Coronary artery (tissue), 2 donors: ENCODE measurements at regions not wholly inside any gene's neighbourhood (a gene's known extent, or its start where the extent isn't known, plus 50 kb on each side); places are given as distances from the start of the nearest gene placed in this dataset.

Source experiments
- DNase-seq: peaks from one replicate; pipeline ENCODE4 v3.0.0-alpha.2; 2017; ENCODE audit warnings: low spot score
- H3K27ac ChIP-seq, 2 donors: fragments of 200-600 bp; sonication (generic); one replicate each; pipeline ENCODE4 v1.5.1; 2016 to 2019
- H3K4me3 ChIP-seq: fragments of 200-600 bp; sonication (generic); 2 replicates; pipeline ENCODE4 v1.5.1; 2016; ENCODE audit warnings: mild to moderate bottlenecking, moderate library complexity
- CTCF ChIP-seq: fragments of 200-600 bp; sonication (generic); IDR thresholded peaks from one replicate; pipeline ENCODE4 v1.5.1; 2019; ENCODE audit warnings: antibody characterized with exemption

- no peak for TF ChIP-seq CTCF
These were observed 223.4 kb downstream of the COX7C start for GRCh38 chr5:86841000-86841644.

GRCh38 chr5:86858442-86858841 is 240.7 kb downstream of the COX7C start:
- no peak for DNase-seq
- TF ChIP-seq CTCF: no peak
- Histone ChIP-seq H3K4me3 (no peak overlapping the region), H3K27ac (no peak overlapping the region)

More at GRCh38 chr5:86841000-86841644, 223.4 kb downstream of the COX7C start:
- Histone ChIP-seq H3K27ac (no peak overlapping the region), H3K4me3 (no peak overlapping the region)
- no peak for DNase-seq

DNA sequence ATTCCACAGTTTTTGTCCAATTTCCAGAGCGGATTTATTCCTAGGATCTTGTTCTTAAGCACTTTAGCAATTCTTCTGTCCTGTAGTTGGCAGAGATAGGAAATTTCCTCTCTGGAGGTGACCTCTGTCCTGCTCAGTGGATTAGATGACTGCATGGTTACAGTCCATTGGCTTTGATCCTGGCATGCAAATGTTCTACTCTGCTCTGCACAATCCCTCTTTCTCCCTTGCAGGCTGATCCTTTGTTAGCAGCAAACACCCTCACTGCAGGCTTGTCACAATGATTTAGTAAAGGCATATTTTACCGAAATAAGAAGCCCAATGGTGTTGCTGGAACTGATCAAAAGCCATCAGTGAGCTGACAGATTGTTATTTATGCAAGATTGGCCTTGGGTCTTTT is 243.8 kb downstream of the COX7C start:
- Histone ChIP-seq H3K27ac (no peak overlapping the region), H3K4me3 (no peak overlapping the region)
- no peak for TF ChIP-seq CTCF
- no peak for DNase-seq

- TF ChIP-seq CTCF: no peak
- DNase-seq: no peak
- Histone ChIP-seq H3K27ac (no peak overlapping the region), H3K4me3 (no peak overlapping the region)
These were observed 244.4 kb downstream of the COX7C start for GRCh38 chr5:86862093-86862492.

GRCh38 chr5:86864051-86864450 is 246.3 kb downstream of the COX7C start:
- Histone ChIP-seq H3K4me3 (no peak overlapping the region), H3K27ac (no peak overlapping the region)
- DNase-seq: no peak
- TF ChIP-seq CTCF: no peak

DNA sequence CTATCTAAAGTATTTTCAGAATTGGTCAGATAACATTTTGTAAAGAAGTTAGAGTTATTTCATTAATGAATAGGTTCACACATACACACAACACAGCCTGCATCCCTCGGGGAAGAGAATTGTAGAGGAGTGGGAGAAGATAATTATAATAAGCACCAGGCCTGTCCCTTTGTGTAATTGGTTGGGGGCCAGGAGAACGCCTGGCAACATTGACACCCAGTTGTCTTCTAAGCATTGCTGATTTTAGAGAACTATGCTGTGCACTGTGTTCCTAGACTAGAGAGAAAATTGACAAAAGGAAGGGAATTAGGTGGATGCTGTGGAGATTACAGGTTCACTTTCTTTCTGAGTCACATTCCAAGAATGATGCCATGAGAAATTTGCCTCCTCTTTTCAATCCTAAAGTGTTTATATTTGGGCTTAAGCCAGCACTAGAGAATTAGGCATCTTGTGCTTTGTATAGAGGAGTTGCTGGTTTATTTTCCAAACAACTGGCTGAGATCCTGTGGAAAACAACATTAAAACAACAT is 247.6 kb downstream of the COX7C start:
- Histone ChIP-seq H3K27ac (no peak overlapping the region), H3K4me3 (no peak overlapping the region)
- no peak for DNase-seq
- TF ChIP-seq CTCF: no peak

- Histone ChIP-seq H3K4me3 (no peak overlapping the region), H3K27ac (no peak overlapping the region)
- no peak for TF ChIP-seq CTCF
- no peak for DNase-seq
These were observed 248.3 kb downstream of the COX7C start for GRCh38 chr5:86866036-86866435.
